ENCODE measurements at regions not wholly inside any gene's neighbourhood (a gene's known extent, or its start where the extent isn't known, plus 50 kb on each side); places are given as distances from the start of the nearest gene placed in this dataset.

DNA sequence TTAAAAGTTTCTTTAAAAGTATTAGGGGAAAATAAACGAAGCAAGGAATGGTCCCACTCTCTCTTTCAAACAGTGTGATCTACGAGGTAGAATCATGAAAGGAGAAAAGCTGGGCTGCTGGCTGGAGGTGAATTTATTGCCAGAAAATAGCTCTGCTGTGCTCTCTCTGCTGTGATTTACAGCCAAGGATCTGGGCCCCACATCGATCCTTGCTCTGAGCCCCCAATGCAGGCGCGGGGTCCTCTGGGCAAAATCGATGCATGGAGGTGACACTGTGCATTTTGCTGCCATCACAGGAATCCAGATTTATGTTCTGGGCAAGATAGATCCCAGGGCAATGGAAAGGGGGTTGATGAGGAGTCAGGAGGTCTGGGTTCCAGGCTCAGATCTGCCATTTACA, 91.0 kb upstream of the GPR26 start:
- TF ChIP-seq, protein P1, sequence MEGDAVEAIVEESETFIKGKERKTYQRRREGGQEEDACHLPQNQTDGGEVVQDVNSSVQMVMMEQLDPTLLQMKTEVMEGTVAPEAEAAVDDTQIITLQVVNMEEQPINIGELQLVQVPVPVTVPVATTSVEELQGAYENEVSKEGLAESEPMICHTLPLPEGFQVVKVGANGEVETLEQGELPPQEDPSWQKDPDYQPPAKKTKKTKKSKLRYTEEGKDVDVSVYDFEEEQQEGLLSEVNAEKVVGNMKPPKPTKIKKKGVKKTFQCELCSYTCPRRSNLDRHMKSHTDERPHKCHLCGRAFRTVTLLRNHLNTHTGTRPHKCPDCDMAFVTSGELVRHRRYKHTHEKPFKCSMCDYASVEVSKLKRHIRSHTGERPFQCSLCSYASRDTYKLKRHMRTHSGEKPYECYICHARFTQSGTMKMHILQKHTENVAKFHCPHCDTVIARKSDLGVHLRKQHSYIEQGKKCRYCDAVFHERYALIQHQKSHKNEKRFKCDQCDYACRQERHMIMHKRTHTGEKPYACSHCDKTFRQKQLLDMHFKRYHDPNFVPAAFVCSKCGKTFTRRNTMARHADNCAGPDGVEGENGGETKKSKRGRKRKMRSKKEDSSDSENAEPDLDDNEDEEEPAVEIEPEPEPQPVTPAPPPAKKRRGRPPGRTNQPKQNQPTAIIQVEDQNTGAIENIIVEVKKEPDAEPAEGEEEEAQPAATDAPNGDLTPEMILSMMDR (IDR thresholded peaks at IDR 0.05; ENCODE audit: borderline replicate concordance, extremely low read depth, low read length, poor library complexity, severe bottlenecking) = no peak
- no peak for TF ChIP-seq EZH2 (IDR thresholded peaks at IDR 0.05; ENCODE audit: borderline replicate concordance, low read depth, low read length, severe bottlenecking)

Data from DND-41 (cell line).